Epithelial cell of esophagus (primary cell): ENCODE measurements at regions not wholly inside any gene's neighbourhood (a gene's known extent, or its start where the extent isn't known, plus 50 kb on each side); places are given as distances from the start of the nearest gene placed in this dataset.

Experiments used
- DNase-seq: peaks from one replicate; pipeline ENCODE4 v3.0.0; 2010; ENCODE audit warnings: low read depth
- H3K4me3 ChIP-seq: 2 replicates; pipeline ENCODE4 v1.5.1; 2011; ENCODE audit warnings: mild to moderate bottlenecking, low read length, control low read depth
- CTCF ChIP-seq: IDR thresholded peaks from 2 replicates; pipeline ENCODE4 v1.5.1; 2011; ENCODE audit warnings: low read depth, mild to moderate bottlenecking, low read length, control low read depth, inconsistent platforms; ENCODE audit not compliant: insufficient read depth; ENCODE audit errors: missing control alignments

- TF ChIP-seq CTCF: no peak
- no peak for DNase-seq
- no peak overlapping the region for H3K4me3 ChIP-seq
These were observed 174.9 kb downstream of the KTN1 start for GRCh38 chr14:55754871-55755270.

GRCh38 chr14:55756078-55756477 is 176.1 kb downstream of the KTN1 start:
- no peak for DNase-seq
- no peak for TF ChIP-seq CTCF
- no peak overlapping the region for H3K4me3 ChIP-seq

GRCh38 chr14:55756557-55756956 is 176.6 kb downstream of the KTN1 start:
- no peak for DNase-seq
- no peak for TF ChIP-seq CTCF
- no peak overlapping the region for H3K4me3 ChIP-seq

- no peak overlapping the region for H3K4me3 ChIP-seq
- no peak for TF ChIP-seq CTCF
- DNase-seq: no peak
These were observed 178.8 kb downstream of the KTN1 start for GRCh38 chr14:55758796-55759195.

GRCh38 chr14:55760789-55761566 is 181.0 kb downstream of the KTN1 start:
- no peak for DNase-seq
- no peak for TF ChIP-seq CTCF
- H3K4me3 ChIP-seq: no peak overlapping the region

- no peak overlapping the region for H3K4me3 ChIP-seq
- TF ChIP-seq CTCF: no peak
- no peak for DNase-seq
These were observed 181.6 kb downstream of the KTN1 start for GRCh38 chr14:55761651-55762050.

- no peak for DNase-seq
- no peak for TF ChIP-seq CTCF
- no peak overlapping the region for H3K4me3 ChIP-seq
These were observed 182.7 kb downstream of the KTN1 start for GRCh38 chr14:55762595-55763232.
